NT2/D1 (cell line): ENCODE measurements at regions not wholly inside any gene's neighbourhood (a gene's known extent, or its start where the extent isn't known, plus 50 kb on each side); places are given as distances from the start of the nearest gene placed in this dataset.

Experiments used
- DNase-seq: peaks from one replicate; pipeline ENCODE4 v3.0.0-alpha.2; 2011; ENCODE audit warnings: low read depth, low spot score
- H3K27me3 ChIP-seq: 2 replicates; pipeline ENCODE4 v1.6.0; 2011; ENCODE audit warnings: mild to moderate bottlenecking; ENCODE audit not compliant: insufficient read length, insufficient read depth
- H3K36me3 ChIP-seq: 2 replicates; pipeline ENCODE4 v1.6.1; 2011; ENCODE audit warnings: mild to moderate bottlenecking, low read length, mixed read lengths; ENCODE audit not compliant: insufficient read depth, insufficient read length
- H3K4me1 ChIP-seq: 2 replicates; pipeline ENCODE4 v1.5.1; 2011; ENCODE audit not compliant: insufficient read depth, insufficient read length
- H3K4me3 ChIP-seq: 2 replicates; pipeline ENCODE4 v1.5.1; 2011; ENCODE audit warnings: low read depth; ENCODE audit not compliant: insufficient read length
- H3K9ac ChIP-seq: 2 replicates; pipeline ENCODE4 v1.6.0; 2011; ENCODE audit warnings: low read depth; ENCODE audit not compliant: insufficient read length
- H3K9me3 ChIP-seq: 2 replicates; pipeline ENCODE4 v1.5.1; 2011; ENCODE audit warnings: mild to moderate bottlenecking, low read length; ENCODE audit not compliant: insufficient read depth
- SUZ12 ChIP-seq: IDR thresholded peaks from 2 replicates; pipeline ENCODE4 v1.6.1; 2011; ENCODE audit not compliant: insufficient read length, insufficient read depth; ENCODE audit errors: extremely low read depth
- YY1 ChIP-seq: IDR thresholded peaks from 2 replicates; pipeline ENCODE4 v1.6.1; 2011; ENCODE audit not compliant: insufficient read length, insufficient read depth
- ZNF274 ChIP-seq: IDR thresholded peaks from 2 replicates; pipeline ENCODE4 v1.6.1; 2011; ENCODE audit warnings: mild to moderate bottlenecking, low read depth, low read length

- TF ChIP-seq YY1 (no peak), ZNF274 (no peak), SUZ12 (no peak)
- no peaks in the 10 kb centered on the region for H3K27me3 ChIP-seq
- no peaks in the 10 kb centered on the region for H3K36me3 ChIP-seq
- H3K4me3 ChIP-seq = no peak overlapping the region
- DNase-seq = no peak
- no peaks in the 10 kb centered on the region for H3K9me3 ChIP-seq
- H3K4me1 ChIP-seq = no peaks in the 10 kb centered on the region
- H3K9ac ChIP-seq = no peak overlapping the region
These were observed 259.7 kb downstream of the LNPK start for GRCh38 chr2:175742367-175742766.

DNA sequence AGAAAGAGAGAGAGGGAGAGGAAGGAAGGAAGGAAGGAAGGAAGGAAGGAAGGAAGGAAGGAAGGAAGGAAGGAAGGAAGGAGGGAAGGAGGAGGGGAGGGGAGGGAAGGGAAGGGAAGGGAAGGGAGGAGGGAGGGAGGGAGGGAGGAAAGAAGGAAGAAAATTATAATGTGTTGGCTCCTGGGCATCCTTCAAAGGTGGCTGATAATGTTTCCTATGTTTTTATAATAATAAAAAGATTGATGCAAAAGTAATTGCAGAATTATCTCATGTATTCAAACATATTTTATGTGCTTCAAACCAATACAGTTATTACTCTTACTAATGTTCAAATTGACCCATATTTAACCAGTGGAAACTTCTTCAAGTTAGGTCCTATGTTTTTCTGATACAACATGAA is 260.9 kb downstream of the LNPK start:
- Histone ChIP-seq H3K9ac (no peak overlapping the region), H3K27me3 (no peaks in the 10 kb centered on the region), H3K4me1 (no peaks in the 10 kb centered on the region), H3K9me3 (no peaks in the 10 kb centered on the region), H3K4me3 (no peak overlapping the region), H3K36me3 (no peaks in the 10 kb centered on the region)
- DNase-seq = no peak
- TF ChIP-seq SUZ12 (no peak), YY1 (no peak), ZNF274 (no peak)

DNA sequence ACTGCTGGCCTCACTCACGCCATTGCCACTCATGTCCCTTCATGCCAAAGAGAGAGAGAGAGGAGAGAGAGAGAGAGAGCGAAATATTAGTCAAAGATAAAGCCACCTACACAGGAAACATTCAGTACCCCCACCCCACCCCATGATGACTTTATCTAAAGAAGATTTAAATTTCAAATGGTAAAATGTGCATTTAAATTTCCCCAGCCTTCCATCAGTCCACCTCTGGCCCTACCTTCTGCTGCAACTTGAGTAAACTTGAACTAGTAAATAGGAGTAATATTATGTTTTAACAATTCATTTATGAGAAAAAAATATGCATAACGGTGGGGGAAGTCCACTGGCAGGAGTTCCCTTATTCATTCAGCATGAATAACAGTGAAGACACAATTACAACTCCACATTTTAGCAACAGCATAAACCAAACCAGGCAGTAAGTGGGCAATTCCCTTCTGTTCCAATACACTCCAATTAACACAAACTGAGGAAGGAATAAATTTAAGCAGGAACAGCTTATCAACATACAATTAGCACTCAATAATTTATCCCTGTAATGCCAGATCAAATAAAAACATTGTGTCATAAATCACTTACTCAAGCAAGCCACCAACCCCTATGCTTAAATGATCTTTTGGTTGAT is 264.2 kb downstream of the LNPK start:
- Histone ChIP-seq H3K36me3 (no peaks in the 10 kb centered on the region), H3K4me3 (no peak overlapping the region), H3K4me1 (no peaks in the 10 kb centered on the region), H3K9me3 (no peaks in the 10 kb centered on the region), H3K9ac (no peak overlapping the region), H3K27me3 (no peaks in the 10 kb centered on the region)
- no peak for DNase-seq
- no peak for TF ChIP-seq YY1
- TF ChIP-seq SUZ12 = no peak
- TF ChIP-seq ZNF274 = no peak

DNA sequence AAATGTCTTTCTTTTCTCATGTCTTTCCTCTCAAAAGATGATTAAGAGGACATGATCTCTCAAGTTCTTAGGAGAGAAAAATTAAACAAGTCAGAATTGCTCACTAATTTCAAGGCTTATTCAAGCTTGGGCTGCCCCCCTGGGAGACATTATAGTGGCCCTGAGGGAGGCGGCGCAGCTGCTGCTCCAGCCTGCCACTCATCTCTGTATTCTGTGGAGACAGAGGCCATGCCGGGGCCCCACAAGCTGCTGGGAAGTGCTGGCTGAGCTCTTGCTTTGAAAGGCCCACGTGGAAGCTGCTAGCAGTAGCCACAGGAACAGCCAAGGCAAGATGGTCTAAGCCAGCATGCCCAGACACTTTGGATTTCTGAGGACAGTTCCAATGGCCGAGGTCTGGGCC is 267.4 kb downstream of the LNPK start:
- Histone ChIP-seq H3K4me1 (no peaks in the 10 kb centered on the region), H3K36me3 (no peaks in the 10 kb centered on the region), H3K9ac (no peak overlapping the region), H3K4me3 (no peak overlapping the region), H3K27me3 (no peaks in the 10 kb centered on the region), H3K9me3 (no peaks in the 10 kb centered on the region)
- TF ChIP-seq YY1 (no peak), ZNF274 (no peak), SUZ12 (no peak)
- no peak for DNase-seq

- H3K27me3 ChIP-seq = no peaks in the 10 kb centered on the region
- no peaks in the 10 kb centered on the region for H3K9me3 ChIP-seq
- no peak overlapping the region for H3K4me3 ChIP-seq
- no peaks in the 10 kb centered on the region for H3K36me3 ChIP-seq
- H3K9ac ChIP-seq = no peak overlapping the region
- no peak for TF ChIP-seq SUZ12
- TF ChIP-seq YY1 = no peak
- TF ChIP-seq ZNF274 = no peak
- no peaks in the 10 kb centered on the region for H3K4me1 ChIP-seq
- no peak for DNase-seq
These were observed 269.5 kb downstream of the LNPK start for GRCh38 chr2:175732531-175732930.

GRCh38 chr2:175730050-175730449 is 272.0 kb downstream of the LNPK start:
- no peak for DNase-seq
- Histone ChIP-seq H3K9ac (no peak overlapping the region), H3K4me3 (no peak overlapping the region)

DNA sequence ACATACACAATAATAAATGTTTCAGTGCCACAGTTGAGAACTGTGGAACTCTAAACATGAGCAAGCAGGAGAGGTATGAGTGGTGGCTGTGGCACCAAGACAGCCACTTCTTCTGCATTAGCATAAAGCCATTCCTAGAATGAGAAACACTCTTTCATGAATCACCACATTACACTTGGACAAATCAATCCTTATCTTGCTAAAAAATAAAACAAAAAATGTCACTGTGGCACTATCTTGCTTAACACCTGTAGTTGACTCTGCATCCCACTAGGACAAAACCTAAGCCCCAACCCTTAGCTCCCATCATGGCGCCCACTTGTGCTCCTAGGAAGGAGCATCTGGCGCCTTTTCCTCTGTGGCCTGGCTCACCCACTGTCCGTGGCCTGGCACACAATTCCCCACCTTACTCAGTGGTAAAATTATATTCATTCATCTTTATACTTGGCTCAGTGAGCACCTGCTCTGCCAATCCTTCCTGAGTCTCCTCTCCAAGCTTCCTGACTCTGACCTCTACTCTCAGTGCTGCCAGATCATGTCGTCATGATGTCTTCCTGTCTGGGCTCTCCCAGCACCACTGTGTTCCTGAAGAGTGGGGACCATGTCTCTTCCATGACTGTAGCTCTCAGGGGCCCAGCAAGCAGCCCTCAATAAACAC is 272.9 kb downstream of the LNPK start:
- H3K27me3 ChIP-seq = no peaks in the 10 kb centered on the region
- no peaks in the 10 kb centered on the region for H3K36me3 ChIP-seq
- no peaks in the 10 kb centered on the region for H3K4me1 ChIP-seq
- DNase-seq = no peak
- H3K9ac ChIP-seq = no peak overlapping the region
- H3K9me3 ChIP-seq = no peaks in the 10 kb centered on the region
- TF ChIP-seq YY1 = no peak
- H3K4me3 ChIP-seq = no peak overlapping the region

More at GRCh38 chr2:175730050-175730449, 272.0 kb downstream of the LNPK start:
- Histone ChIP-seq H3K9me3 (no peaks in the 10 kb centered on the region), H3K27me3 (no peaks in the 10 kb centered on the region), H3K36me3 (no peaks in the 10 kb centered on the region), H3K4me1 (no peaks in the 10 kb centered on the region)
- TF ChIP-seq SUZ12 (no peak), YY1 (no peak), ZNF274 (no peak)

- H3K4me1 ChIP-seq = no peaks in the 10 kb centered on the region
These were observed 274.0 kb downstream of the LNPK start for GRCh38 chr2:175728032-175728431.

More at GRCh38 chr2:175728032-175728431, 274.0 kb downstream of the LNPK start:
- Histone ChIP-seq H3K4me3 (no peak overlapping the region), H3K9ac (no peak overlapping the region), H3K9me3 (no peaks in the 10 kb centered on the region), H3K27me3 (no peaks in the 10 kb centered on the region), H3K36me3 (no peaks in the 10 kb centered on the region)
- no peak for DNase-seq
- no peak for TF ChIP-seq ZNF274
